ENCODE measurements at regions not wholly inside any gene's neighbourhood (a gene's known extent, or its start where the extent isn't known, plus 50 kb on each side); places are given as distances from the start of the nearest gene placed in this dataset.

GRCh38 chr3:87788516-87788915 lies 270.3 kb downstream of the CGGBP1 start:
- TF ChIP-seq POLR2A (IDR thresholded peaks at IDR 0.05; ENCODE audit: low read depth, low read length) = no peak
- no peak for TF ChIP-seq POLR2AphosphoS5 (IDR thresholded peaks at IDR 0.05; ENCODE audit: insufficient read depth, low read depth, low read length)
- no peaks in the 10 kb centered on the region for H3K4me1 ChIP-seq (ENCODE audit: control insufficient read depth, extremely low read depth, insufficient read depth, low read length)
- H3K4me3 ChIP-seq (replicated peaks in 1 of 3; ENCODE audit: insufficient read depth in 1 of 3, low read depth in 1 of 3, low read length in 3 of 3) = no peak overlapping the region
- POLR2A ChIA-PET = no interaction called here
- no peaks in the 10 kb centered on the region for H3K79me2 ChIP-seq (ENCODE audit: control insufficient read depth, insufficient read depth, low read length)
- no peak for DNase-seq (ENCODE audit: low read depth, low spot score)
- H2AFZ ChIP-seq (ENCODE audit: low read depth, low read length) = no peak overlapping the region
- no peaks in the 10 kb centered on the region for H3K9me3 ChIP-seq (replicated peaks; ENCODE audit: control insufficient read depth, insufficient read depth, low read length)
- peaks cover 17 to 31% of the 10 kb centered on the region in 2 experiments for H3K27me3 ChIP-seq (ENCODE audit: control insufficient read depth in 2 of 2, insufficient read depth in 2 of 2, low read length in 2 of 2)
- H3K27ac ChIP-seq (ENCODE audit: insufficient read depth, low read depth, low read length) = no peak overlapping the region
- CTCF ChIA-PET = no interaction called here
- H3K9ac ChIP-seq (replicated peaks; ENCODE audit: extremely low read depth, insufficient read depth, low read length) = no peak overlapping the region
- FAIRE-seq = no peak
- intact Hi-C loops (cut with micrococcal nuclease) (no loop called here), dilution Hi-C loops (cut with MboI; ENCODE audit: extremely low pct_ligation_motif_present, low sequenced_read_pairs) (no loop called here)
- no peaks in the 10 kb centered on the region for H4K20me1 ChIP-seq (replicated peaks; ENCODE audit: control insufficient read depth, extremely low read depth, insufficient read depth, low read length)
- no peaks in the 10 kb centered on the region for H3K36me3 ChIP-seq (ENCODE audit: control insufficient read depth in 2 of 2, extremely low read depth in 1 of 2, insufficient read depth in 2 of 2, low read length in 2 of 2)
- BruUV-seq (replicated peaks) = no TSS peak
- H3K9me1 ChIP-seq (replicated peaks; ENCODE audit: control insufficient read depth, extremely low read depth, insufficient read depth, low read length) = no peaks in the 10 kb centered on the region
- no peak overlapping the region for H3K4me2 ChIP-seq (ENCODE audit: insufficient read depth, low read length)

GRCh38 chr3:87780811-87781210 lies 278.0 kb downstream of the CGGBP1 start:
- Histone ChIP-seq H3K79me2 (ENCODE audit: control insufficient read depth, insufficient read depth, low read length) (no peaks in the 10 kb centered on the region), H2AFZ (ENCODE audit: low read depth, low read length) (no peak overlapping the region), H3K27me3 (ENCODE audit: control insufficient read depth in 2 of 2, insufficient read depth in 2 of 2, low read length in 2 of 2) (no peaks in the 10 kb centered on the region), H4K20me1 (replicated peaks; ENCODE audit: control insufficient read depth, extremely low read depth, insufficient read depth, low read length) (no peaks in the 10 kb centered on the region), H3K4me3 (replicated peaks in 1 of 3; ENCODE audit: insufficient read depth in 1 of 3, low read depth in 1 of 3, low read length in 3 of 3) (no peak overlapping the region), H3K9ac (replicated peaks; ENCODE audit: extremely low read depth, insufficient read depth, low read length) (no peak overlapping the region), H3K9me3 (replicated peaks; ENCODE audit: control insufficient read depth, insufficient read depth, low read length) (no peaks in the 10 kb centered on the region), H3K4me2 (ENCODE audit: insufficient read depth, low read length) (no peak overlapping the region), H3K9me1 (replicated peaks; ENCODE audit: control insufficient read depth, extremely low read depth, insufficient read depth, low read length) (no peaks in the 10 kb centered on the region), H3K36me3 (ENCODE audit: control insufficient read depth in 2 of 2, extremely low read depth in 1 of 2, insufficient read depth in 2 of 2, low read length in 2 of 2) (no peaks in the 10 kb centered on the region), H3K27ac (ENCODE audit: insufficient read depth, low read depth, low read length) (no peak overlapping the region), H3K4me1 (ENCODE audit: control insufficient read depth, extremely low read depth, insufficient read depth, low read length) (no peaks in the 10 kb centered on the region)
- FAIRE-seq (no peak), DNase-seq (ENCODE audit: low read depth, low spot score) (no peak)
- TF ChIP-seq EZH2 (IDR thresholded peaks at IDR 0.05; ENCODE audit: borderline replicate concordance, low read depth, low read length, severe bottlenecking) (no peak), JUN (IDR thresholded peaks at IDR 0.05; ENCODE audit: borderline replicate concordance, insufficient read depth, insufficient read length, low read depth) (no peak), POLR2A (IDR thresholded peaks at IDR 0.05; ENCODE audit: low read depth, low read length) (no peak), FOS (IDR thresholded peaks at IDR 0.05; ENCODE audit: borderline replicate concordance, insufficient read depth, low read length) (no peak), POLR2AphosphoS5 (IDR thresholded peaks at IDR 0.05; ENCODE audit: insufficient read depth, low read depth, low read length) (no peak), GATA2 (IDR thresholded peaks at IDR 0.05; ENCODE audit: insufficient read depth, insufficient read length, low read depth, low read length) (no peak), MYC (IDR thresholded peaks at IDR 0.05; ENCODE audit: low read depth, low read length) (no peak), MAX (IDR thresholded peaks at IDR 0.05; ENCODE audit: insufficient read depth, insufficient read length) (no peak)
- ChIA-PET CTCF (interaction anchor here (1.0 kb wide), 1 partner anchor 9 kb away, joined by 4 read pairs; no protein-coding TSS in a partner anchor), POLR2A (no interaction called here)
- no TSS peak for BruUV-seq (replicated peaks)
- intact Hi-C loops (cut with micrococcal nuclease) (no loop called here), dilution Hi-C loops (cut with MboI; ENCODE audit: extremely low pct_ligation_motif_present, low sequenced_read_pairs) (no loop called here)
